ENCODE measurements at regions not wholly inside any gene's neighbourhood (a gene's known extent, or its start where the extent isn't known, plus 50 kb on each side); places are given as distances from the start of the nearest gene placed in this dataset.

DNA sequence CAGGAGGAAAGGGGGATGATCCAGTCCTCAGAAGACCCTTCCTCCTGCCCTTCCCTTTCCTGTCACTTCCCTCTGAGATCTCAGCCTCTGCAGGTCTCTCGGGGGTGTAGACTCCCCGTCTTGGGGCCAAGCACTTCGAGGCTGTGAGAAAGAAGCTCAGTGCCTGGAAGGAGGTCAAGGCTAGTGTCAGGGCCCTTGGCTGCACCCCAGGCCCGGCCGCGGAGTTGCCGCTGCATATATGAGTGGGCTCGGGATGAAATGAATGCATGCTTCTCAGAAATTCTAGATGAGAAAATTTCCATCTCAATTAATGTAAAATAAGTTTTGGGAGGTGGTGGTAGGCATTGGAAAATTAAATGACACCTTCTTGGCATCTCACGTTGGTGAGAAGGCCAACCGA is 1313.7 kb downstream of the BRD1 start:
- POLR2A ChIA-PET = no interaction called here
- H3K4me3 ChIP-seq (replicated peaks in 1 of 3; ENCODE audit: insufficient read depth in 1 of 3, low read depth in 2 of 3, low read length in 3 of 3) = no peak overlapping the region
- H3K4me1 ChIP-seq (ENCODE audit: insufficient read depth, low read length) = no peaks in the 10 kb centered on the region
- ATAC-seq (no peak), FAIRE-seq (no peak), DNase-seq (ENCODE audit: low spot score) (no peak)
- WGBS (ENCODE audit: low lambda C conversion rate) = 11% methylated on average over 10 of the region's 10 CpGs
- H4K20me1 ChIP-seq (ENCODE audit: insufficient read depth, low read length) = no peaks in the 10 kb centered on the region
- peaks cover 14 to 59% of the 10 kb centered on the region in 2 experiments for H3K27me3 ChIP-seq (ENCODE audit: control insufficient read depth in 1 of 2, insufficient read depth in 2 of 2, low read length in 2 of 2)
- H3K27ac ChIP-seq (ENCODE audit: extremely low read length, insufficient read depth, low read length) = no peak overlapping the region
- no peak overlapping the region for H3K4me2 ChIP-seq (ENCODE audit: low read depth, low read length)
- no TSS peak for BruUV-seq (replicated peaks)
- H3K9me3 ChIP-seq (ENCODE audit: low read length) = no peaks in the 10 kb centered on the region
- no peaks in the 10 kb centered on the region for H3K36me3 ChIP-seq (replicated peaks in 1 of 2; ENCODE audit: control insufficient read depth in 1 of 2, insufficient read depth in 2 of 2, low read length in 2 of 2)
- H2AFZ ChIP-seq (ENCODE audit: low read length) = no peak overlapping the region
- intact Hi-C loops (cut with micrococcal nuclease; ENCODE audit: unreplicated experiment) = no loop called here
- no peaks in the 10 kb centered on the region for H3K79me2 ChIP-seq (ENCODE audit: insufficient read depth, low read length)
- H3K9ac ChIP-seq (ENCODE audit: insufficient read depth, low read depth, low read length) = no peak overlapping the region
- CTCF ChIA-PET (ENCODE audit: low intra/inter-chr PET ratio, low total read pairs) = no interaction called here
- in situ Hi-C loops (cut with HindIII; ENCODE audit: extremely low pct_ligation_motif_present, low pct_unique_long_range_greater_than_20kb) = no loop called here
- TF ChIP-seq, protein P1, sequence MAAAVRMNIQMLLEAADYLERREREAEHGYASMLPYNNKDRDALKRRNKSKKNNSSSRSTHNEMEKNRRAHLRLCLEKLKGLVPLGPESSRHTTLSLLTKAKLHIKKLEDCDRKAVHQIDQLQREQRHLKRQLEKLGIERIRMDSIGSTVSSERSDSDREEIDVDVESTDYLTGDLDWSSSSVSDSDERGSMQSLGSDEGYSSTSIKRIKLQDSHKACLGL (CRISPR knock-in tag; IDR thresholded peaks at IDR 0.05) = no peak
- TF ChIP-seq, protein P2, sequence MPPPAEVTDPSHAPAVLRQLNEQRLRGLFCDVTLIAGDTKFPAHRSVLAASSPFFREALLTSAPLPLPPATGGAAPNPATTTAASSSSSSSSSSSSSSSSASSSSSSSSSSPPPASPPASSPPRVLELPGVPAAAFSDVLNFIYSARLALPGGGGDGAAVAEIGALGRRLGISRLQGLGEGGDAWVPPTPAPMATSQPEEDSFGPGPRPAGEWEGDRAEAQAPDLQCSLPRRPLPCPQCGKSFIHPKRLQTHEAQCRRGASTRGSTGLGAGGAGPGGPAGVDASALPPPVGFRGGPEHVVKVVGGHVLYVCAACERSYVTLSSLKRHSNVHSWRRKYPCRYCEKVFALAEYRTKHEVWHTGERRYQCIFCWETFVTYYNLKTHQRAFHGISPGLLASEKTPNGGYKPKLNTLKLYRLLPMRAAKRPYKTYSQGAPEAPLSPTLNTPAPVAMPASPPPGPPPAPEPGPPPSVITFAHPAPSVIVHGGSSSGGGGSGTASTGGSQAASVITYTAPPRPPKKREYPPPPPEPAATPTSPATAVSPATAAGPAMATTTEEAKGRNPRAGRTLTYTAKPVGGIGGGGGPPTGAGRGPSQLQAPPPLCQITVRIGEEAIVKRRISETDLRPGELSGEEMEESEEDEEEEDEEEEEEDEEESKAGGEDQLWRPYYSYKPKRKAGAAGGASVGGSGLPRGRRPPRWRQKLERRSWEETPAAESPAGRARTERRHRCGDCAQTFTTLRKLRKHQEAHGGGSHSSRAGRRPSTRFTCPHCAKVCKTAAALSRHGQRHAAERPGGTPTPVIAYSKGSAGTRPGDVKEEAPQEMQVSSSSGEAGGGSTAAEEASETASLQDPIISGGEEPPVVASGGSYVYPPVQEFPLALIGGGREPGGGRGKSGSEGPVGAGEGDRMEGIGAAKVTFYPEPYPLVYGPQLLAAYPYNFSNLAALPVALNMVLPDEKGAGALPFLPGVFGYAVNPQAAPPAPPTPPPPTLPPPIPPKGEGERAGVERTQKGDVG (CRISPR knock-in tag; IDR thresholded peaks at IDR 0.05; ENCODE audit: borderline replicate concordance) = no peak
- TF ChIP-seq ZFP1 (CRISPR knock-in tag; IDR thresholded peaks at IDR 0.05) (no peak), NR2F6 (IDR thresholded peaks at IDR 0.05) (no peak), NR2F6 (CRISPR knock-in tag; IDR thresholded peaks at IDR 0.05) (no peak), CBX1 (IDR thresholded peaks at IDR 0.05; ENCODE audit: low read depth) (no peak), ZBTB7B (CRISPR knock-in tag; IDR thresholded peaks at IDR 0.05) (no peak), MXD4 (CRISPR knock-in tag; IDR thresholded peaks at IDR 0.05) (no peak), ETV6 (CRISPR knock-in tag; conservative IDR thresholded peaks at IDR 0.05) (no peak), ZNF224 (CRISPR knock-in tag; IDR thresholded peaks at IDR 0.05) (no peak)
- TF ChIP-seq, protein P3, sequence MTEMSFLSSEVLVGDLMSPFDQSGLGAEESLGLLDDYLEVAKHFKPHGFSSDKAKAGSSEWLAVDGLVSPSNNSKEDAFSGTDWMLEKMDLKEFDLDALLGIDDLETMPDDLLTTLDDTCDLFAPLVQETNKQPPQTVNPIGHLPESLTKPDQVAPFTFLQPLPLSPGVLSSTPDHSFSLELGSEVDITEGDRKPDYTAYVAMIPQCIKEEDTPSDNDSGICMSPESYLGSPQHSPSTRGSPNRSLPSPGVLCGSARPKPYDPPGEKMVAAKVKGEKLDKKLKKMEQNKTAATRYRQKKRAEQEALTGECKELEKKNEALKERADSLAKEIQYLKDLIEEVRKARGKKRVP (CRISPR knock-in tag; IDR thresholded peaks at IDR 0.05) = no peak
- TF ChIP-seq, protein P4, sequence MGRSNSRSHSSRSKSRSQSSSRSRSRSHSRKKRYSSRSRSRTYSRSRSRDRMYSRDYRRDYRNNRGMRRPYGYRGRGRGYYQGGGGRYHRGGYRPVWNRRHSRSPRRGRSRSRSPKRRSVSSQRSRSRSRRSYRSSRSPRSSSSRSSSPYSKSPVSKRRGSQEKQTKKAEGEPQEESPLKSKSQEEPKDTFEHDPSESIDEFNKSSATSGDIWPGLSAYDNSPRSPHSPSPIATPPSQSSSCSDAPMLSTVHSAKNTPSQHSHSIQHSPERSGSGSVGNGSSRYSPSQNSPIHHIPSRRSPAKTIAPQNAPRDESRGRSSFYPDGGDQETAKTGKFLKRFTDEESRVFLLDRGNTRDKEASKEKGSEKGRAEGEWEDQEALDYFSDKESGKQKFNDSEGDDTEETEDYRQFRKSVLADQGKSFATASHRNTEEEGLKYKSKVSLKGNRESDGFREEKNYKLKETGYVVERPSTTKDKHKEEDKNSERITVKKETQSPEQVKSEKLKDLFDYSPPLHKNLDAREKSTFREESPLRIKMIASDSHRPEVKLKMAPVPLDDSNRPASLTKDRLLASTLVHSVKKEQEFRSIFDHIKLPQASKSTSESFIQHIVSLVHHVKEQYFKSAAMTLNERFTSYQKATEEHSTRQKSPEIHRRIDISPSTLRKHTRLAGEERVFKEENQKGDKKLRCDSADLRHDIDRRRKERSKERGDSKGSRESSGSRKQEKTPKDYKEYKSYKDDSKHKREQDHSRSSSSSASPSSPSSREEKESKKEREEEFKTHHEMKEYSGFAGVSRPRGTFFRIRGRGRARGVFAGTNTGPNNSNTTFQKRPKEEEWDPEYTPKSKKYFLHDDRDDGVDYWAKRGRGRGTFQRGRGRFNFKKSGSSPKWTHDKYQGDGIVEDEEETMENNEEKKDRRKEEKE (IDR thresholded peaks at IDR 0.05) = no peak
- TF ChIP-seq, protein P5, sequence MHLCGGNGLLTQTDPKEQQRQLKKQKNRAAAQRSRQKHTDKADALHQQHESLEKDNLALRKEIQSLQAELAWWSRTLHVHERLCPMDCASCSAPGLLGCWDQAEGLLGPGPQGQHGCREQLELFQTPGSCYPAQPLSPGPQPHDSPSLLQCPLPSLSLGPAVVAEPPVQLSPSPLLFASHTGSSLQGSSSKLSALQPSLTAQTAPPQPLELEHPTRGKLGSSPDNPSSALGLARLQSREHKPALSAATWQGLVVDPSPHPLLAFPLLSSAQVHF (CRISPR knock-in tag; IDR thresholded peaks at IDR 0.05) = no peak
- TF ChIP-seq, protein P6, sequence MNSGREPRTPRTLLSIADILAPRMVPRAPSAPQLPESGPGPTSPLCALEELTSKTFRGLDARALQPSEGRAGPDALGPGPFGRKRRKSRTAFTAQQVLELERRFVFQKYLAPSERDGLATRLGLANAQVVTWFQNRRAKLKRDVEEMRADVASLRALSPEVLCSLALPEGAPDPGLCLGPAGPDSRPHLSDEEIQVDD (CRISPR knock-in tag; IDR thresholded peaks at IDR 0.05; ENCODE audit: borderline replicate concordance) = no peak
- TF ChIP-seq, protein P7, sequence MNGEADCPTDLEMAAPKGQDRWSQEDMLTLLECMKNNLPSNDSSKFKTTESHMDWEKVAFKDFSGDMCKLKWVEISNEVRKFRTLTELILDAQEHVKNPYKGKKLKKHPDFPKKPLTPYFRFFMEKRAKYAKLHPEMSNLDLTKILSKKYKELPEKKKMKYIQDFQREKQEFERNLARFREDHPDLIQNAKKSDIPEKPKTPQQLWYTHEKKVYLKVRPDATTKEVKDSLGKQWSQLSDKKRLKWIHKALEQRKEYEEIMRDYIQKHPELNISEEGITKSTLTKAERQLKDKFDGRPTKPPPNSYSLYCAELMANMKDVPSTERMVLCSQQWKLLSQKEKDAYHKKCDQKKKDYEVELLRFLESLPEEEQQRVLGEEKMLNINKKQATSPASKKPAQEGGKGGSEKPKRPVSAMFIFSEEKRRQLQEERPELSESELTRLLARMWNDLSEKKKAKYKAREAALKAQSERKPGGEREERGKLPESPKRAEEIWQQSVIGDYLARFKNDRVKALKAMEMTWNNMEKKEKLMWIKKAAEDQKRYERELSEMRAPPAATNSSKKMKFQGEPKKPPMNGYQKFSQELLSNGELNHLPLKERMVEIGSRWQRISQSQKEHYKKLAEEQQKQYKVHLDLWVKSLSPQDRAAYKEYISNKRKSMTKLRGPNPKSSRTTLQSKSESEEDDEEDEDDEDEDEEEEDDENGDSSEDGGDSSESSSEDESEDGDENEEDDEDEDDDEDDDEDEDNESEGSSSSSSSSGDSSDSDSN (CRISPR knock-in tag; IDR thresholded peaks at IDR 0.05) = no peak

All from HepG2 (cell line).